NCI-H1105 (cell line): ENCODE measurements at regions not wholly inside any gene's neighbourhood (a gene's known extent, or its start where the extent isn't known, plus 50 kb on each side); places are given as distances from the start of the nearest gene placed in this dataset.

Experiments
- DNase-seq: peaks from one replicate; lab custom pipeline; 2025; lab: John Stamatoyannopoulos, UW

DNA sequence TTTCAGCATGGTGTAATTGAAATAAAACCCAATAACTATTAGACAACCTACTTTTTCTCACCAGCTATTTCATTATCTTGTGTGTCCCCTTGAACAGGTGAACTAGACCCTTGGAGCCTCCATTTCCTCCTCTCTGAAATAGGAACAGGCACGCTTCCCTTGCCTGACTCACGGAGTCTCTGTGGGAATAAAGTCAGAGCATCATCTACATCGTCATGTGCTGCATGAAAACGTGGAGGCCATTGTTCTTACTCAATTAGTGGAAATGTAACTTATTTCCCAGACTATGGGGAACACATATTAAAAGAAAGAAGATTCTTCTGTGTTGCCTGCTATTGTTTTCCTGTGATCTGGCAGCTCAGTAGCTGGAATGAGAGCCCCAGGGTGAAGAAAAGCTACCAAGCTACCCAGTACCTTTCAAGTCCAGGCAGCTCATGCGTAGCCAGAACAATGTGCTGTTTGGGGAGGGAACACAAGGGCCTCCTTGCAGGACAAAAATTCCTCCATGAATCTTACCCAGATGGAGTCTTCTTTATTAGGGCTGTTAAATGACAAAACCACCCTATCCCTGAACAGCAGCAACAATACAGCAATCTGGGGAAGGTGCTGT, 59.8 kb downstream of the SOX11 start:
- DNase-seq: no peak

DNA sequence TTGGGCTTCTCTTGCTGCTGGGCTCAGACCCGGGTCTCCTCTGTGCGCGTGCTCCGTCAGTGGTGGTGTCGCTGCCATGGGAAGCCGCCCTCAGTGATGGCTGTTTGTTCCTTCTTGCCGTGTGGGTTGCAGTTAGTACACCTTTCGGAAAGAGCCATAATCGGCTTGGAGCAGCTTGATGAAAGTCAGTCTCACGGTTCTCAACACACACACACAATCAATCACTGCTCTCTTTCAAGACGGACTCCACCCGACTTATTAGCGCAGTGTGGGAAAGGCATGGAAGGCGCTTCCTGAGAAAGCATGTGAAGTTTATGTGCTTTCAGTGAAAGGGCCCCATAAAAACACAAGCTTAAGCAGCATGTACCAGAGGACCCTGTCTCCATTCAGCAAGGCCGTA, 64.1 kb downstream of the SOX11 start:
- DNase-seq: no peak

DNA sequence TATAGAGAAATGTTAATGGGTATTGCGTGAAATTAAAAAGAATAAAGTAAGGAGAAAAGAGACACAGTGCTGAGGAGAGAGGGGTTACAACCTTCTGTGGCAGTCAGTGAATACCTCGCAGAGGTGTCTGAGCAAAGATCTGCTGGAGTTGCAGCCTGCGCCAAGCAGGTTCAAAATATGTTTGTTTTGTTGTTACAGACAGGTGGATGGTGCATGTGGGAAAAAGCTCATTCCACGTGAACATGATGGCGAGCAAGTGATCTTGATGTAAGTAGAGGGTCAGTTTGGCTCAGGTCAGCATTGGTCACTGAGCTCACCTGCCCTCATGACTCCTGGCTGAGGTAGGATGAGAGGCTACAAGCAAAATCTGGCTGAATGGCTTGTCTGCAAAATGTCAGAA, 66.2 kb downstream of the SOX11 start:
- no peak for DNase-seq

DNA sequence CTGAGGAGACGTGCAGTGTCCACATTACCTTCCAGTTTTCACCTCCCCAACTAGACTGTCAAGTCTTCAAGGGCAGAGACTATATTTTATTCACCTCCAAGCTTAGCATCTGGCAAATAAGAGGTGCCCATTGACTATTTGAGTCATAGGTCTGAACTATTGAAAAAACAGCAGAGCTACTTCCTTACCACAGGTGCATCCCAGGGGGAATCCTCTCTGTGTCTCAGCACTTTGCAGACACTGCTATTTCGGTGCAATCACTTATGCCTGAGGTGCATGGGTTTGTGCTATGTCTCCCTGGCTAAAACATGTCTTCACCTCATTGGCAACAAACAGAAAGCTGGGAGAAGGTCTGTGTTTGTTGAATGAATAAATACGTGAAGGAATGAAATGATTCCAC, 67.8 kb downstream of the SOX11 start:
- no peak for DNase-seq

DNA sequence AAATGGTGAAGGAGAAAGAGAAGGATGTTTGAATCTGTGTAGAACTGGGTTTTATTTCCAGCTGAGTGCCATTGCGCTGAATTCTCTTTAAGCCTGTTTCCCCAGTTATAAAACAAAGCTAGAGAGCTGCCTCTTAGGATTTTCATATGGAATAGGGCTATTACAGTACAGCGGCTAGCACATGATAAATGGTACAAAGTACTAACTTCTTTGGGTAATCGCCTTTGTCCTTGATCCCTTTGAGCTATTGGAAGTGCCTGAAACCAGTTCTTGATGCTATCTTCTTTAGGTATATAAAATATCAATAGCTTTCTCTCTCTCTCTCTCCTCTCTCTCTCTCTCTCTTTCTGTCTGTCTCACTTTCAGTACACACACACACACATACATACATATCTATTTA, 71.3 kb downstream of the SOX11 start:
- DNase-seq: no peak

DNA sequence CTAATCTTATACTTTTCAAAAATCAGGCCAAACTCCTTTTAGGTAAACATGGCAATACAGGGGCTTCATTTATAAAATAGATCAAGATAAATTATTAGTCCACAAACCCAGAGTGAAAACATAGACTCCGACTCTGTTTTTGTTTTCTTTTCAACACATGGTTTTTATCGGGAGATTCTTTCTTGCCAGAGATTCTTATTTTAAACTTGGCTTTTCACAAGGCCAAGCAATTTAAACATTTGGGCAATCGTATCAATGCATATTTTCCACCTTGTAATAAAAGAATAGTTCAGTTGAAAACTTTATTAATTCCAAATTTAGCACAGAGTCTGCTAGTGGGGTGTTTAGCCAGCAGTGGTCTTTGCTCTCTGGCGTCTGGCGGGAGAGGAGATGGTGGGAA, 71.9 kb downstream of the SOX11 start:
- no peak for DNase-seq

DNA sequence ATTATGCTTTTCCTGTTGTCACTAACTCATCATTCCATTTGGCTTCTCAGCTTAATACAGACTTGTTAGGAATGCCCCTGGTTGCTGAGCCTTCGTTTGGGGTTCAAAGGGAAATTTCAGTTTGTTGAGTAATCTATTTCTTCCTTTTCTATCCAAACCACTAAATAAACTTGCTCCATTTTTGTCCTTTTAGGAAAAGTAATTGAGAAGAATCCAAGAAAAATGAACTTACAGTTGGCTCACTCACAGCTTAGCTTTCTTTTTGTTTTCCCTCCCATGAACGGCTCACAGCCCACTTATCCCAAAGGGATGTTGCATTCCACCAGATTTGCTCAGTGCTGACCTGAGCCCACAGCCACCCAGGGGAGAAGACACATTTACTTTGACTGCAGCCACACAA, 73.9 kb downstream of the SOX11 start:
- no peak for DNase-seq

DNA sequence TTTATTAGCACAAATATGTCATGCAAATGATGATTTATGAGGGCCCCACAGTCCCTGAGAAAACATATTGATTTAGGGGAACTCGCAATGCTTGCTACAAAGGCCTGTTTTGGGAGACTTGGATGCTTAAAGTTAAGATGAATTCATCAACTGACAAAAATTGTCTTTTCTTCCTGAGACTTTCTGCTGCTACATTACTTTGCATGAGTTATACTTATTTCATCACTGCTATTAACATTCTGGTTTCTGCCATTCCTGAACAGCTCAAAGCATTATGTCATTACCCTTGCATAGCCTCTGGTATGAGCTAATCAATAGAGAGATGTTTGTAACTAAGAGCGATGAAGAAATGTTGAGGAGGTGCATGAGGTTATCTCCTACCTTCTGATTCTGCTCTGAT, 74.4 kb downstream of the SOX11 start:
- no peak for DNase-seq

DNA sequence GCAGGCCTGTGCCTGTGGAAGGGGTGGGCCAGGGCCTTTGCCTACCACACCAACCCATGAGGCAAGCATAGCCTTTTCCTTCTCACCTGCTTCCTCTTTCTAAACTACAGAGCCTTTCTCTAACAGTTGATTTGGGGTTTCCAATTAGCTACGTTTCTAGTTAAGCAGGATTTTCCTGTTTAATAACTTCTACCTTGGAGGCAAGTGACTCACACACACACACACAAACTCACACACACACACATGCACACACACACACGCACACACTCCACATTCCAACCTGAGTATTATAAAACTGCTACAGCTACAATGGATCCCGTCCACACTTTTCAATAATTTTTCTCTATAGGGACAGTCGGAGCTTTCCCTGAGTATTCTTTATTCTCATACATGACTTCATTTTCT, 84.9 kb downstream of the SOX11 start:
- no peak for DNase-seq

DNA sequence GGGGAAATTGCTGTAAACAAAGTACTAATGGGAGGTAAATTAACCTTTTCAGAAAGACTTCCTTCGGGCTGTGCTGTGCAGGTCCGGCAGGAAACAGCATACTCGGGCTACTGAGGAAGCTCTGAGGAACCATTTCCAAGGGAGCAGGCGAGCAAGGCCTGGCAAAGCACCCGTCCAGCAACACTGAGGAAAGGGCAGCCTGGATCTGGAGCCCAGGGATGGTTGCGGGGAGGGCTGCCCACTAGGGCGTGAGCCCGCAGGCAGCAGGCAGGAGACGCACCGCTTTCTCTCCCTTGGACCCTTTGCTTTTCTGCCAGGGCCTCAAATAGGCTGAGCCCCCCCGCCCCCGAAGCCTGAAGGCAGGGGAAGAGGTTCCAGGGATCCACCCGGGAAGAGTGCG, 89.5 kb downstream of the SOX11 start:
- DNase-seq: no peak

DNA sequence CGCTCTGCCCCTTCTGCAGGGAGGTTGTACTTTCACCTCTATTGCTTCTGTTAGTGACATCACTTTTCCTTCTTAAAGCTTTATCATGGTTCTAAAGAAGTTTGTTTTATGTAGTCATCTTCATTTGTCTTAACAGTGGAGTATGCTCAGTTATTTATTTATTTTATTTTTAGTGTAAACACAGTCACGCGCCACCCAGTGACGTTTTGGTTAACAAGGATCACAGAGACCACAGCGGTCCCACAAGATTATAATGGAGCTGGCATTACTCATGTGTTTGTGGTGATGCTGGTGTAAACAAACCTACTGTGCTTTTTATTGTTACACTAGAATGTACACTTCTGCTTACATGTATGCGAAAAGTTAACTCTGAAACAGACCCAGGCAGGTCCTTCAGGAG, 89.9 kb downstream of the SOX11 start:
- DNase-seq: no peak

DNA sequence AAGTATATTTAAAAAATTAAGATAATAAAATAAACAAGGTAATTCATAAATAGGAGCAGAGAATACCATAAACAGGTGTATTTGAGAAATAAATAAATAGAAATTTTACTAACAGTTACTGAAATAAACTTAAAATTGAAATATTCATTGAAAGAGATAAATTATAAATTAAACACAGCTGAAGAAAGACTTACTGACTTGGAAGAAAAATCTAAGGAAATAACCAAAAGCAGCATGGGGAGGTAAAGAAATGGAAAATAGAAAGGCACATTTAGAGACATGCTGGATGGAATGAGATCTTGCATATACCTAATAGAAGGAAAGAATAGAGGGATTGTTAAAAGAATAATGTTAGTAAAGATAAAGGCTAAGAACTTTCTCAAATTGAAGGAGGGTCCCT, 96.3 kb downstream of the SOX11 start:
- no peak for DNase-seq

DNA sequence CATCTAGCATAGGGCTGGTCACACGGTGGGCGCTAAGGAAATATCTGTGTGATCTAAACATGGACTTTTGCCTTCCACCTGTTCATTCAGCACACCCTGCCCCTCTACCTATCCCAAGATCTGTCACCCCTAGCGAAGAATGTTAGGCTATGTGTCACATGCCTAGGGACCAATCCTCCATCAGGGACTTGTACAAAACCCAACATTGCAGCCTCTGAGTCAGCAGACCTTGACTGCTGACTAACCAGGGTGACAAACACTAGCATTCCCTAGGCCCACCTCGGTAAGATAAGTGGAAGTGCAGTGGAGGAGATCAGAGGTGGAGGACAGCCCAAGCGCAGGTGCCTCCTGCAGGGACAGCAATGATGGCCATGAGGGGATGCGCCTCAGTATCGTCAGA, 99.2 kb downstream of the SOX11 start:
- DNase-seq: no peak

DNA sequence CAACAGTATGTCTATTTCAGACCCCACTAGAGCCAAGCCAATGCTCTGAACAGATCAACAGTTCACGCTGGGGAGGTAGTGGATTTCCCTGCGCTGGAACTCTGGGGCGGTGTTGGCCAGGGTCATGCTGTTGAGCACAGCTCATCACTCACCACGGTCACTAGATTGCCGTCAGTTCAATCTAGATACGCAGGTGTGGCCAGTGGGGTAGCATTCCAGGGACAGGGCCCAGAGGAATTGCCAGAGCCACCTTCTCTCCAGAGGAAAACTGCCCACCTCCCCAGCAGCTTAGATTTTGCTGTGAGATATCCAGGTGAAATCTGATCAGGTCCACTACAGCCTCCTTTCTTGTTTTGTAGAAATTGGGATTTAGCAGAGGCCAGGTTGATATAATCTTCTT, 101.8 kb downstream of the SOX11 start:
- no peak for DNase-seq

DNA sequence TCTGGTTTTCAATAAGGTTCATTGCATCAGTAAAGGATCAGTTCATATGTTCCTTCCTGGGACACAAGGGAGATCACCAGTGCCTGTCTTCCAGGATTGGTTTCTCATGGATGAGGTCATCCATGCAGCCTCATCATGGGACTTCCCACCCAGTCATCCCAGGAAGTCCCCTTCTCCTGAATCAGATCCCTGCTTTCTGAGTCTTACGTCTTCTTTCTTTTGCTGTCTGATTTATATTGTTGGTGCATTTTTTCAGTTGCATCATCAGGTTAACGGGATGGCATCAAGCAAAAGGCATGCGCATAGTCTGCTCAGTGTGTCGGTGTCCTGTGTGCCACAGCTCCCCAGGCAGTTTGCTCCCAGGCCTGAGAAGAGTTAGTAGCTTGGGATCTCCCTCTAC, 105.9 kb downstream of the SOX11 start:
- no peak for DNase-seq

DNA sequence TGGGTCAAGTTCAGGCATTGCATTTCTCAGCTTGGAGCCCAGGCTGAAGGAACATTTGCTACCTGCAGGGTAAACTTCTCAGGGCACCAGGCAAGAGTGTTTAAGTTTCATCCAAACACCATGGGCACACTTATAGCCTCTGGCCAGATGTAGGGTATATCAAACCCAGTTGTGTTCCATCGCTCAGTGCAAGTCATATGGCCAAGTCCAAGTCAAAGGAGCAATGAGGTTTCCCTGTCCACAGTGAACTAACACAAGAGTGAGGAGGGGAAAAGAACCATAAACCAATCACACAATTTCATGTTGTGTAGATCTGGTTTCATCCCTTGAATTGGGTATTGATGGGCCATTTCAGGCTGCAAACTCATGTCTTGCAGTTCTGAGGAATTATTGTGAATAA, 107.2 kb downstream of the SOX11 start:
- DNase-seq: no peak

DNA sequence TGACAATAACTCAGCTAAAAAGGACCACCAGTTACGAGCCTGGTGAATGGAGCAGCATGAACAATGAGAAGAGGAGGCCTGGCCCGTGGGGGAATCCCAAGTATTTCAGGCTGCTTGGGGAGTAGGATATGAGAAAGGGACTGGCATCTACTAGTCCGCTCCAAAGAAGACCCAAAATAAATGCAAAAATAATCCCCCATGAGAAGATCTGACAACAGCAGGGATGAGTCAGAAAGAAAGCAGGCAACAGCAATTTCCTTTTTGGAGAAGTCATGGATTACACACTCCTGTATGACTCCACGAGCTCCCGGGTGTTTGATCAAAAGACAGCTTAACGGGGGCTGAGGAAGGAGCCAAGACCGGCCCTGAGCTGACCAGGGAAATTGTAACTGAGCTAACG, 111.4 kb downstream of the SOX11 start:
- DNase-seq: no peak

DNA sequence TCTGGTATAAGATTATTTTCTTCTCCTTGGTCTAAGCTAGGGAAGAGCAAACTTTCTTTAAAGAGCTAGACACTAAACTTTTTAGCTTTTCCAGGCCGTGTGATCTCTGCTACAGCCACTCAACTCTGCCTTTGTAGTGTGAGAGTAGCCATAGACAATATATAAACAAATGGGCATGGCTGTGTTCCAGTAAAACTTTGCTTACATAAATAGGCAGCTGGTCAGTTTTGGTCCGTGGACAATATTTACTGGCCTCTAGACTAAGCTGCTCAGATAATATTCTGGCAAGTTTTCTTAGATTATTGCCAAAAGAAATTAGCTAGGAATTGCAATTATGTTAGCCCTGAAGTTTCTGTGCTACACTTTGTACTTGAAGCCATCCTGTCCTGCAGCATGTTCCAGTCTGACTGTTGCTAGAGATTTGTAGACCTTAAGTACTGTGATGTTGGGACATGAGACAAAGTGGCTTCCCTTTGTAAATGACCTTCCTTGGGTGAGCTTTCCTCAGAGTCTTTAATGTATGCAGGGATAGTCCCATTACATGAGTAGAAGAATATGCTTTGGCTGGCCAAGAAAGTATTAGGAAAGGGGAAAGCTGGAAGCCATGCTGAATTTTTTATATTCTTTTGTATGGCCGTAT, 126.9 kb downstream of the SOX11 start:
- DNase-seq: no peak

DNA sequence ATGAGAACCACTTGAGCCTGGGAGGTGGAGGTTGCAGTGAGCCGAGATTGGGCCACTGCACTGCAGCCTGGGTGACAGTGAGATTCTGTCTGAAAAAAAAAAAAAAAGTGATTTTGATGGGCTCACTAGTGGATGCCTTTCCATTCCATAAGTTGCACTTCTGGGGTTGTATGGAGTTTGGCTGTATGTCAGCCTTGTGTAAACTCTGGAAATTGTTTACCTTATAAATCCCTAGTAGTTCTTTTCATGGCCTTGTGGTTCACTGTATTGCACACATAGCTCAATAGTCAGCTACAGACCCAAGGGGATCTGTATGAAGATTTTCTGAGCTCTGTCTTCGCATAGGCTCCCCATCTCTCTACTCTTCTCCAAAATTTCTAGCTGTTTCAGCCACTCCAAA, 131.9 kb downstream of the SOX11 start:
- DNase-seq: no peak

DNA sequence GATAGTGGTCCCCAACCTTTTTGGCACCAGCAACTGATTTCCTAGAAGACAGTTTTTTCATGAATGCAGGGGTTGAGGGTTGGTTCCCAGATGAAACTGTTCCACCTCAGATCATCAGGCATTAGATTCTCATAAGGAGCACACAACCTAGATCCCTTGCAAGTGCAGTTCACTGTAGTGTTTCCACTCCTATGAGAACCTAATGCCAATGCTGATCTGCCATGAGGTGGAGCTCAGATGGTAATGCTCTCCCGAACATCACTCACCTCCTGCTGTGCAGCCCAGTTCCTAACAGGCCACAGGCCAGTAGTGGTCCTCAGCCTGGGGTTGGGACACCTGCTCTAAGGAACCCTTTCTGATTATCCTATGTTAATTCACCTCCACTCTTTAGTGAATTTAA, 133.5 kb downstream of the SOX11 start:
- no peak for DNase-seq

DNA sequence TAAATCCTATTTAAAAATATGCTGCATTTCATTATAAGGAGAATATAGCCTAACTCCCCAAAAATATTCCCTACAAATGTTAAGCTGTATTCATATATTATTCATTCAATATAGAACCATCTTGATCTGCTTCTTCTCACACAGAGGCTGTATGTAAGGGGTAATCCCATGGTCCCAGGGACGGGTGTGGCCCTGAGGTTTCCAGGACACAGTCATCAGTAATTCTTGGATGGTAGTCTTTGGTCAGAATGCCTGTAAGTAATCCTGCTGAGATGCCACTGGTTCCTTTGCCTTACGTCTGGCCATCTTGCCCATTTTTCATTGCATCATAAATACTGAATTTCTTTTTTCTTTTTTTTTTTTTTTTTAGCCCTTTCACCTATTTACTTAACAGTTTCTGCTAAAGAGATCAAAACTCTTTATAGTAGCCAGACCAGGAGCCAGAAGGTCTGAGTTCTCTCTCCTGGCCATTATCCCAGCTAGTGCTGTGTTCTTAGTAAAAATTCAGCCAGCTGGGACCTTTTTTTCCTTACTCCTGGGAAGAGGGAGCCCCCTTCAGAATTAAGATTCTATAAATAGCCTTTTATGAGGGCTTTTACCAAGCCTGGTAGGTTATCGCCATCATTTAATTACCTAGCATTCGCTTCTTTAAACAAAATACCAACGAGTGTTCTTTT, 134.9 kb downstream of the SOX11 start:
- no peak for DNase-seq

DNA sequence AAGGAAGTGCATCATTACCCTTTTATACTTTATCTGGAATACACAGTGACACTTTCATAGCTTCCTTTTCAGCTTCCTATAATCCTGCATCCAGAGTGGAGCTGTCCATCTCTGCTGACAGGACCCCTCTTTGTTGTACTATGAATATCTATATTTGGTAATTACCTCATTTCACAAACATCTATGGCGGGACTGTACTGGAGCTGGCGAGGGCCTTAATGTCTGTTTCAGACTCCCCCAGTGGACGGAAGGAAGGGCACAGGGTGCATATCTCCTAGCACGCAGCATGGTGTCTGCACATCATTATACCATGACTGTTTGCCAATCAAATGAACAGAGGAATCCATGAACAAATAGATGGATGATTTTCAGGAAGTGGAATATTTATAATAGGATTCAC, 142.3 kb downstream of the SOX11 start:
- no peak for DNase-seq

DNA sequence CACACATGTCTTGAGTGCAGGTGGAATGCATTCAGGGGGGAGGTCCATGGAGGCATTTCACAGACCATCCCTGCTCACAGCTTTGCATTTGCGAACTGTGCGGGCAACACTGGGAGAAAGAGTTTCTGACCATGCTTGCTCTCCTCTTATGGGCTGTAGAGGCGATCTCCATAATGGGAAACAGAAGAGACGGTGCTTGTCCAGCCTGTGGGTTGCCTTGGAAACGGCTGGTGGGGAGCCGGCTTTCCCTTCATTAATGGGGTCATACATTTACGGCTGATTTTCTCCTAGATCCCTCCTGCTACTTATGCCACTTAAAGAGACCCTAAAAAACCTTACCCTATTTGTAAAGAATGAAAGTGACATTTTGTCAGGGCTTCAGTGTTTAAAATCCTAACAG, 147.4 kb downstream of the SOX11 start:
- no peak for DNase-seq

DNA sequence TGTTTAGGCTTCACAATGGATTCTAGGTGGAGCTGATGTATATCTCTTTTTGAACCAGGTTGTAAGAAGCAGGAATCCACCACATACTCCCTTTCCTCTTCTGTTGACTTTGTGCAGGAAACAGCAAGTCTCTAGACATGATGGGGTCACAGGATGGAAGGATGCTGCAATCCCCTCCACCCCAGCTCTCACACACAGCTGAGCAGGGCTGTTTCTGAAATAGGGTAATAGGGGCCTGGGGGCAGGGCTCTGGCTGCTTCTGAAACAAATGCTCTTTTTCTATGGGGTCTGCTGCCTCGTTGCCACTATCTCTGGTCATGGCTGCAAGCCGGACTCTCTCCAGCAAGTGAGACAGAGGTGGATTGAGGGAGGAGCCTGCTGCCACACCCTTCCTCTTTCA, 148.9 kb downstream of the SOX11 start:
- DNase-seq: no peak
